ENCODE measurements at regions not wholly inside any gene's neighbourhood (a gene's known extent, or its start where the extent isn't known, plus 50 kb on each side); places are given as distances from the start of the nearest gene placed in this dataset.
"Not testable (repeated sequence)": the region's sequence is repeated elsewhere in the genome, so short reads cannot be mapped to it uniquely, and the experiment has no call there.

DNA sequence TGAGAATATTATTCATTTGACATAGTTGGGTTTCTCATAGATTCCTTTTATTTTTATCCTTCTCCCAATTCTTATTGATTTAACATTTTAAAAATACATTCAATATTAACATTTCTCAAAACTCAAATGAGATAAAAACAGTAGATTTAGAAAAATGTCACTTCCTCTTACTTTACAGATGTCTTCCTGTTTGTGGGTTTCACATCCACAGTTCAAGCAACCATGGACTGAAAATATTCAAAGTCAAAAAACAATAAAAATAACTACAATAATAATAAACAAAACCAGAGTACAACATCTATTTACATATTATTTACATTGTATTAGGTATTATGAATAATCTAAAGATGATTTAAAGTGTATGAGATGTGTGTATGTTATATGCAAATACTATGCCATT is 111.3 kb upstream of the SLC16A7 start:
- Histone ChIP-seq H3K36me3 (ENCODE audit: control insufficient read depth, low read length) (no peaks in the 10 kb centered on the region), H3K27me3 (ENCODE audit: control insufficient read depth, low read length) (no peaks in the 10 kb centered on the region), H3K4me1 (ENCODE audit: control insufficient read depth, low read length) (peaks cover 11% of the 10 kb centered on the region), H3F3A (ENCODE audit: control insufficient read depth, insufficient read depth) (no peaks in the 10 kb centered on the region), H3K4me3 (ENCODE audit: low read length) (no peak overlapping the region), H4K20me1 (ENCODE audit: control insufficient read depth, insufficient read depth, low read depth, low read length) (no peaks in the 10 kb centered on the region), H3K9me3 (ENCODE audit: control insufficient read depth, insufficient read depth, low read length) (peaks cover 3% of the 10 kb centered on the region), H3K4me2 (ENCODE audit: low read length) (peak overlapping the region; percentile 9; the same call in 1 of the 2 replicates), H3K27ac (ENCODE audit: low read depth, low read length) (peak overlapping the region; percentile 23; the same call in 1 of the 2 replicates), H3K9me2 (replicated peaks; ENCODE audit: control insufficient read depth, low read length) (no peaks in the 10 kb centered on the region), H3K79me2 (ENCODE audit: control insufficient read depth, low read length) (no peaks in the 10 kb centered on the region)
- TF ChIP-seq, protein P1, sequence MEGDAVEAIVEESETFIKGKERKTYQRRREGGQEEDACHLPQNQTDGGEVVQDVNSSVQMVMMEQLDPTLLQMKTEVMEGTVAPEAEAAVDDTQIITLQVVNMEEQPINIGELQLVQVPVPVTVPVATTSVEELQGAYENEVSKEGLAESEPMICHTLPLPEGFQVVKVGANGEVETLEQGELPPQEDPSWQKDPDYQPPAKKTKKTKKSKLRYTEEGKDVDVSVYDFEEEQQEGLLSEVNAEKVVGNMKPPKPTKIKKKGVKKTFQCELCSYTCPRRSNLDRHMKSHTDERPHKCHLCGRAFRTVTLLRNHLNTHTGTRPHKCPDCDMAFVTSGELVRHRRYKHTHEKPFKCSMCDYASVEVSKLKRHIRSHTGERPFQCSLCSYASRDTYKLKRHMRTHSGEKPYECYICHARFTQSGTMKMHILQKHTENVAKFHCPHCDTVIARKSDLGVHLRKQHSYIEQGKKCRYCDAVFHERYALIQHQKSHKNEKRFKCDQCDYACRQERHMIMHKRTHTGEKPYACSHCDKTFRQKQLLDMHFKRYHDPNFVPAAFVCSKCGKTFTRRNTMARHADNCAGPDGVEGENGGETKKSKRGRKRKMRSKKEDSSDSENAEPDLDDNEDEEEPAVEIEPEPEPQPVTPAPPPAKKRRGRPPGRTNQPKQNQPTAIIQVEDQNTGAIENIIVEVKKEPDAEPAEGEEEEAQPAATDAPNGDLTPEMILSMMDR (IDR thresholded peaks at IDR 0.05; ENCODE audit: low read depth, low read length, poor library complexity, severe bottlenecking): no peak
- no peak for TF ChIP-seq EZH2phosphoT487 (IDR thresholded peaks at IDR 0.05; ENCODE audit: borderline replicate concordance, low read length)

DNA sequence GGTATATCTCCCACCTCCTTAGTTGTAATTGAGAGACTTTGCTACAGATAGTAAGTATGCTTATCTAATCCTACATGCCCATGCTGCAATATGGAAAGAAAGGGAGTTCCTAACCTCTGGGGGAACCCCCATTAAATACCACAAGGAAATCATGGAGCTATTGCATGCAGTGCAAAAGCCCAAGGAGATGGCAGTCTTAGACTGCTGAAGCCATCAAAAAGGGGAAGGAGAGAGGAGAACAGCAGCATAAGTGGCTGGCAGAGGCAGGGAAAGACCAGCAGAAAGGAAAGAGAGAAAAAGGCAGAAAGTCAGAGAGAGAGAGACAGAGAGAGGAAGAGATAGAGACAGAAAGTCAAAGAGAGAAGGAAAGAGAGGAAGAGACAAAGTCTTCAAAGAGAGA is 121.6 kb upstream of the SLC16A7 start:
- not testable (repeated sequence) for H4K20me1 ChIP-seq (ENCODE audit: control insufficient read depth, insufficient read depth, low read depth, low read length); H3K36me3 ChIP-seq (ENCODE audit: control insufficient read depth, low read length); H3K79me2 ChIP-seq (ENCODE audit: control insufficient read depth, low read length); H3K4me1 ChIP-seq (ENCODE audit: control insufficient read depth, low read length); H3F3A ChIP-seq (ENCODE audit: control insufficient read depth, insufficient read depth); H3K4me2 ChIP-seq (ENCODE audit: low read length); H3K9me3 ChIP-seq (ENCODE audit: control insufficient read depth, insufficient read depth, low read length); H3K4me3 ChIP-seq (ENCODE audit: low read length); H3K9me2 ChIP-seq (replicated peaks; ENCODE audit: control insufficient read depth, low read length); H3K27ac ChIP-seq (ENCODE audit: low read depth, low read length); H3K27me3 ChIP-seq (ENCODE audit: control insufficient read depth, low read length)

DNA sequence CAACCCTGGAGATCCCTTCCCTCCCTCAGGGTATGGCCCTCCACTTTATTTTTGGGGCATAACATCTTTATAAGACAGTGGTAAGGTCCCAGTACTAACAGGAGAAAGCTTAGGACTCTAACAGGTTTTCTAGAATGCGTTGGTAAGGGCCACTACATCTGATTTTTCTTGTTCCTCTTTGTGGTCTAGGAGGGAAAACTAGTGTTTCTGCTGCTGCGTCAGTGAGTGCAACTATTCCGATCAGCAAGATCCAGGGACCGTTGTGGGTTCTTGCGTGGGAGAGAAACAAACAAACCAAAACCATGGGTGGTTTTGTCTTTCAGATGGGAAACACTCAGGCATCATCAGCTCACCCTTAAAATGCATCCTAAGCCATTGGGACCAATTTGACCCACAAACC is 123.6 kb upstream of the SLC16A7 start:
- no peaks in the 10 kb centered on the region for H3K36me3 ChIP-seq (ENCODE audit: control insufficient read depth, low read length)
- H3K9me2 ChIP-seq (replicated peaks; ENCODE audit: control insufficient read depth, low read length): no peaks in the 10 kb centered on the region

DNA sequence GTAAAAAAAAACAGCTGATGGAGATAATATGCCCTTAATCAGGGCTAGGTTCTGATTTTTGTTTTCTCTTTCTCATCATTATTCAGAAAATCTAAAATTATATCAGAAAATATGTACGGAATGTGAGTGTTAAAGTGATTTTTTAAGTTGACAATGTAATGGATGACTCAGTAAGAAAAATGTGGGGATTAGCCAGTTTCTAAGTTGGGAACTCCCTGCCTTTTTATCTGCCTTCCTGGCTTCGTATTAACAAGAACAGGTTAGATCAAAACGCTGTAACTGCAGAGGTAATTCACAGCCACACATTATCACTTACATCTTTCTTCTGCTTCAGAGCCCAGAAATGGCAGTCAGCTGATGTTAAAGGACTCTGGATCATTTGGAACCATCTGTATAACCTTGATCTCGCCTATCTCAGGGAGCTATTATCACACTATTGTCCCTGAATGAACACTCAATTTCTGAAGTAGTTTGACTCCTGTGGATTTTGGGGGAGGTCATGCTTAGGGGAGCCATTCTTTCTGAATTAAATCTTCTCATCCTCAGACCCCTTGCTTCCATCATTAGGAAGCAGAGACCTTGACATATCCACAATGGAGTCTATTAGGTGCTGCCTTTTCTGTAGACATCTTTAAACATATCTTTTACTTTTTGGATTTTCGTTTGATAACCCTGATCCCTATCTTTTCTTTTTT is 135.7 kb upstream of the SLC16A7 start:
- H3K4me3 ChIP-seq (ENCODE audit: low read length): no peak overlapping the region
- H3K36me3 ChIP-seq (ENCODE audit: control insufficient read depth, low read length): no peaks in the 10 kb centered on the region
- H3F3A ChIP-seq (ENCODE audit: control insufficient read depth, insufficient read depth): no peaks in the 10 kb centered on the region
- no peaks in the 10 kb centered on the region for H3K4me1 ChIP-seq (ENCODE audit: control insufficient read depth, low read length)
- no peaks in the 10 kb centered on the region for H3K79me2 ChIP-seq (ENCODE audit: control insufficient read depth, low read length)
- no peak overlapping the region for H3K4me2 ChIP-seq (ENCODE audit: low read length)
- H3K9me2 ChIP-seq (replicated peaks; ENCODE audit: control insufficient read depth, low read length): no peaks in the 10 kb centered on the region
- H3K27ac ChIP-seq (ENCODE audit: low read depth, low read length): no peak overlapping the region
- no peaks in the 10 kb centered on the region for H4K20me1 ChIP-seq (ENCODE audit: control insufficient read depth, insufficient read depth, low read depth, low read length)
- no peaks in the 10 kb centered on the region; the same call in 1 of the 2 replicates for H3K27me3 ChIP-seq (ENCODE audit: control insufficient read depth, low read length)
- no peak for TF ChIP-seq EZH2phosphoT487 (IDR thresholded peaks at IDR 0.05; ENCODE audit: borderline replicate concordance, low read length)
- TF ChIP-seq, protein P1 (IDR thresholded peaks at IDR 0.05; ENCODE audit: low read depth, low read length, poor library complexity, severe bottlenecking): no peak
- H3K9me3 ChIP-seq (ENCODE audit: control insufficient read depth, insufficient read depth, low read length): no peaks in the 10 kb centered on the region

More for the DNA sequence above, 123.6 kb upstream of the SLC16A7 start:
- no peak overlapping the region for H3K4me2 ChIP-seq (ENCODE audit: low read length)
- H3K4me1 ChIP-seq (ENCODE audit: control insufficient read depth, low read length): no peaks in the 10 kb centered on the region
- no peaks in the 10 kb centered on the region for H4K20me1 ChIP-seq (ENCODE audit: control insufficient read depth, insufficient read depth, low read depth, low read length)
- H3F3A ChIP-seq (ENCODE audit: control insufficient read depth, insufficient read depth): no peaks in the 10 kb centered on the region
- H3K27me3 ChIP-seq (ENCODE audit: control insufficient read depth, low read length): no peaks in the 10 kb centered on the region
- TF ChIP-seq EZH2phosphoT487 (IDR thresholded peaks at IDR 0.05; ENCODE audit: borderline replicate concordance, low read length): no peak
- TF ChIP-seq, protein P1 (IDR thresholded peaks at IDR 0.05; ENCODE audit: low read depth, low read length, poor library complexity, severe bottlenecking): no peak
- no peaks in the 10 kb centered on the region for H3K79me2 ChIP-seq (ENCODE audit: control insufficient read depth, low read length)
- no peaks in the 10 kb centered on the region for H3K9me3 ChIP-seq (ENCODE audit: control insufficient read depth, insufficient read depth, low read length)
- H3K27ac ChIP-seq (ENCODE audit: low read depth, low read length): no peak overlapping the region
- H3K4me3 ChIP-seq (ENCODE audit: low read length): no peak overlapping the region
